HG03064 (cell line): ENCODE measurements at regions not wholly inside any gene's neighbourhood (a gene's known extent, or its start where the extent isn't known, plus 50 kb on each side); places are given as distances from the start of the nearest gene placed in this dataset.
"Not testable (repeated sequence)": the region's sequence is repeated elsewhere in the genome, so short reads cannot be mapped to it uniquely, and the experiment has no call there.

Experiments
- ATAC-seq: cut with Tn5 transposase; IDR thresholded peaks from one replicate; pipeline ENCODE4 v1.9.1; 2021; ENCODE audit warnings: low read depth; ENCODE audit not compliant: unreplicated experiment

DNA sequence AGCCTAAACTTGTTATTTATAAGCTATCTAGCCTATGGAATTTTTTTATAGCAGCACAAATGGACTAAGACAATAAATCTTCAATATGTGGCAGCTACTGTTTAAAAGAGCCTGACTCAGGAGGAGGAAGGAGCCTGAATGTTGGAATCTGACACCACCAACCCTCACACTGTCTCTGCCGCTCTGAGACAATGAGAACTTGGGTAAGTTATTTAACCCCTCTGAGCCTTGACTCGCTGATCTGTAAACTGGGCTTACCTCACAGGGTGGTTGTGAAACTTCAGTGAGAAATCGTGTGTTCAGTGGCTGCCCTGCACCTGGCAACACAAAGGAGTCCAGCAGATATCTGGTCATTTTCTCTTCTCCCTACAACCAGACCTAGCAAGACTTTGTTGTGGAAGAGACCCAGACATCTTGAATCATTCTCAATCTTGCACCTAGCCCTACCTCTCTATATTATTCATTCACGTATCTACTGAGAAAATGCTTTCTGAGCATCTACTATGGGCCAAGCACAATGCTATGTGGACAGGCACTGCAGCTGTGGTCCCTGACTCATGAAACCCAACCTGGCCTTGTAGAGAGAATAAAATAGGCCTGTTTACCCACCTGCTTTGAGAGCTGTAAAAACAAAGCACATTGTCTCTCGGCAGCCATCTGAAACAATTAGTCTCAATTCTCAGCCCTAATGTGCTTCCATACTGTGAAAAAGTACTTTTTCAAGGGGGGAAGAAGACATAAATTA lies 81.9 kb upstream of the SLC25A36 start:
- no peak for ATAC-seq

GRCh38 chr3:140863580-140864009 lies 78.0 kb upstream of the SLC25A36 start:
- ATAC-seq: no peak

DNA sequence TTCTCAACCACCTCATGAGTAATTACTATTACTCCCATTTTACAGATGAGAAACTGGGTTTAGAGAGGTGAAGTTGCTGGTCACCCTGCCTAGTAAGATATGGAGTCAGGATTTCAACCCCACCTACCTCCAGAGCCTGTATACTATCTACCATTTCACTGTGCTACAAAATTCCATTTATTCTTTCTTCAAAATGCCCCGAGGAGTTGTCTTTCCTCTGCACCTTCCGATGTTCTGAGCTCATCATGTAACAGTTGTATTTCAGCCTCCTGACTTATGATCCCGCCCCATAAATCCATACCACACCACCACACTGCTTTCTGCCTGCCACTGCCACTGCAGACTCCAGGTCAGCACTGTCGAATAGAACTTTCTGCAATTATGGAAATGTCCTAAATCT lies 71.3 kb upstream of the SLC25A36 start:
- ATAC-seq: no peak

DNA sequence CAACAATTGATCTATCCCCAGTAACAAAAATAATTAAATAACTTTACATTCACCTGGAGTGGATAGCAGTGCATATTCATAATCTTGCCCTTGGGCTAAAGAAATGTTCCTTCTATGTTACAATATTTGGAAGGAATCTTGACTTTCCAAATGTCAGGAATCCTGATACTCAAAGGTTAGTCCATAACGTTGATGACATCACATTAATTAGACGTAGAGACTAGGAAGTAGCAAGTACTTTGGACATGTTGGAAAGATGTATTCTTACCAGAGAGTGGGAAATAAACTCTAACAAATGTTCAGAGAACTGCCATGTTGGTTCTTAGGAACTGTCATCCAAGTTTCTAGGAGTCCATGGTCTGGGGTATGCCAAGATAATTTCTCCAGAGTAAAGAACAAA lies 70.6 kb upstream of the SLC25A36 start:
- no peak for ATAC-seq

- not testable (repeated sequence) for ATAC-seq
These were observed 69.5 kb upstream of the SLC25A36 start for GRCh38 chr3:140872165-140872564.

GRCh38 chr3:140883428-140884040 lies 58.1 kb upstream of the SLC25A36 start:
- ATAC-seq: no peak

GRCh38 chr3:140885697-140886096 lies 55.9 kb upstream of the SLC25A36 start:
- ATAC-seq: not testable (repeated sequence)
